CD4-positive, alpha-beta T cell (primary cell): ENCODE measurements at regions not wholly inside any gene's neighbourhood (a gene's known extent, or its start where the extent isn't known, plus 50 kb on each side); places are given as distances from the start of the nearest gene placed in this dataset.

Experiments used
- ATAC-seq: fragments of 200-7000 bp; cut with Tn5 transposase; one replicate; pipeline ENCODE4 v1.10.0; 2022; ENCODE audit warnings: mild to moderate bottlenecking; ENCODE audit not compliant: poor library complexity
- CTCF ChIA-PET: fragments of 350-600 bp; sonication (Branson Sonifier 250); formaldehyde crosslinking; loops from one replicate; lab custom pipeline; 2021; ENCODE audit warnings: antibody characterized with exemption, inconsistent platforms; lab: Charles Lee
- POLR2A ChIA-PET: fragments of 350-600 bp; sonication (Branson Sonifier 250); formaldehyde crosslinking; loops from one replicate; lab custom pipeline; 2021; ENCODE audit warnings: antibody characterized with exemption, inconsistent platforms; lab: Charles Lee
- DNase-seq, 14 experiments: peaks; one replicate each; pipeline ENCODE4 v3.0.0-alpha.2; 2013 to 2020; ENCODE audit warnings: mixed read lengths in 2 of 14
- H3K27ac ChIP-seq, 2 donors: one replicate each; pipeline versions ENCODE4 v1.5.1 to v1.7.0; 2013; ENCODE audit warnings: low read length in 2 of 2, low read depth in 1 of 2, mild to moderate bottlenecking in 1 of 2
- H3K27me3 ChIP-seq, 2 experiments: 1 replicate in 1 of 2; 2 replicates in 1 of 2; pipeline versions ENCODE4 v1.6.1 to v1.7.0; 2013; ENCODE audit warnings: low read length in 2 of 2, control low read depth in 1 of 2, mild to moderate bottlenecking in 1 of 2, moderate library complexity in 1 of 2; ENCODE audit not compliant: insufficient read depth in 2 of 2, control insufficient read depth in 1 of 2
- H3K36me3 ChIP-seq: one replicate; pipeline ENCODE4 v1.6.1; 2013; ENCODE audit warnings: low read length, control low read depth; ENCODE audit not compliant: insufficient read depth
- H3K4me1 ChIP-seq: one replicate; pipeline ENCODE4 v1.6.1; 2013; ENCODE audit warnings: low read length, control low read depth; ENCODE audit not compliant: insufficient read depth
- H3K4me3 ChIP-seq: one replicate; pipeline ENCODE4 v1.5.1; 2013; ENCODE audit warnings: mild to moderate bottlenecking, low read length, moderate library complexity
- H3K9me3 ChIP-seq, 2 experiments: 1 replicate in 1 of 2; 2 replicates in 1 of 2; pipeline versions ENCODE4 v1.6.1 to v1.7.0; 2013; ENCODE audit warnings: low read length in 2 of 2, mild to moderate bottlenecking in 2 of 2, control low read depth in 1 of 2, moderate library complexity in 1 of 2; ENCODE audit not compliant: control insufficient read depth in 1 of 2, insufficient read depth in 1 of 2
- H3K27ac Mint-ChIP-seq: one replicate; pipeline ENCODE4 v1.8.0; 2020; ENCODE audit warnings: mixed read lengths
- H3K27me3 Mint-ChIP-seq: one replicate; pipeline ENCODE4 v1.8.0; 2021; ENCODE audit warnings: mixed read lengths
- H3K36me3 Mint-ChIP-seq: one replicate; pipeline ENCODE4 v1.8.0; 2021; ENCODE audit warnings: low read depth, mixed read lengths
- H3K4me1 Mint-ChIP-seq: one replicate; pipeline ENCODE4 v1.8.0; 2021; ENCODE audit warnings: low read depth, mixed read lengths
- H3K4me3 Mint-ChIP-seq: one replicate; pipeline ENCODE4 v1.8.0; 2020; ENCODE audit warnings: mild to moderate bottlenecking, mixed read lengths
- H3K9me3 Mint-ChIP-seq: one replicate; pipeline ENCODE4 v1.8.0; 2020; ENCODE audit warnings: mixed read lengths
- intact Hi-C, 2 experiments: fragments of 100-400 bp; cut with DNase I in 1 of 2; cut with micrococcal nuclease in 1 of 2; formaldehyde crosslinking; loops; one replicate each; pipeline versions ENCODE4 v1.15.1 to v1.9.0; 2023 to 2025; cut with DNase I, micrococcal nuclease
- TF ChIP-seq, protein P1 (sequence below): fragments of 200-600 bp; IDR thresholded peaks from one replicate; pipeline ENCODE4 v1.8.0; 2022; ENCODE audit warnings: antibody characterized with exemption, mild to moderate bottlenecking

DNA sequence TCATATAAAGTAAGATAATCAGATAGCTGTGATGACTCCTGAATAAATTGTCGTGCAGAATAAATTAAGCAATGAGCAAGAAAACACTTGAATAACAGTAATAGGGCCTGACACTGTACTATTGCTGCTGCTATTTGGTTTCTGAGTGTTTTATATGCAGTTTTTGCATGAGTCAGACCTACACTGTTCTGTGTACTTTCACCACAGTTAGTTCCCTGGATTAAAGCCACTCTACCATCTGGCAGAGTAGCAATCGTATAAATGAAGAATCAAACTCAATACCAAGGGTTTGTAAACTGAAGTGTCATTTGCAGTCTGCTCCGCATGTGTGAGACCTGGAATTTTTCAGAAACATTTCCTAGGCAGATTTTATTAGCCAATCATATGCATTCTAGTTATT is 398.6 kb upstream of the CDH7 start:
- H3K27me3 ChIP-seq = no peaks in the 10 kb centered on the region
- Mint-ChIP-seq H3K4me3 (no peak overlapping the region), H3K27me3 (no peaks in the 10 kb centered on the region), H3K27ac (no peak overlapping the region), H3K36me3 (no peaks in the 10 kb centered on the region), H3K4me1 (no peaks in the 10 kb centered on the region), H3K9me3 (no peaks in the 10 kb centered on the region)
- ATAC-seq = no peak
- ChIA-PET CTCF (no interaction called here), POLR2A (no interaction called here)
- no peak overlapping the region for H3K27ac ChIP-seq
- no peak for DNase-seq
- TF ChIP-seq, protein P1, sequence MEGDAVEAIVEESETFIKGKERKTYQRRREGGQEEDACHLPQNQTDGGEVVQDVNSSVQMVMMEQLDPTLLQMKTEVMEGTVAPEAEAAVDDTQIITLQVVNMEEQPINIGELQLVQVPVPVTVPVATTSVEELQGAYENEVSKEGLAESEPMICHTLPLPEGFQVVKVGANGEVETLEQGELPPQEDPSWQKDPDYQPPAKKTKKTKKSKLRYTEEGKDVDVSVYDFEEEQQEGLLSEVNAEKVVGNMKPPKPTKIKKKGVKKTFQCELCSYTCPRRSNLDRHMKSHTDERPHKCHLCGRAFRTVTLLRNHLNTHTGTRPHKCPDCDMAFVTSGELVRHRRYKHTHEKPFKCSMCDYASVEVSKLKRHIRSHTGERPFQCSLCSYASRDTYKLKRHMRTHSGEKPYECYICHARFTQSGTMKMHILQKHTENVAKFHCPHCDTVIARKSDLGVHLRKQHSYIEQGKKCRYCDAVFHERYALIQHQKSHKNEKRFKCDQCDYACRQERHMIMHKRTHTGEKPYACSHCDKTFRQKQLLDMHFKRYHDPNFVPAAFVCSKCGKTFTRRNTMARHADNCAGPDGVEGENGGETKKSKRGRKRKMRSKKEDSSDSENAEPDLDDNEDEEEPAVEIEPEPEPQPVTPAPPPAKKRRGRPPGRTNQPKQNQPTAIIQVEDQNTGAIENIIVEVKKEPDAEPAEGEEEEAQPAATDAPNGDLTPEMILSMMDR = no peak
- H3K4me3 ChIP-seq = no peak overlapping the region
- intact Hi-C loops = no loop called here
- H3K9me3 ChIP-seq = peaks cover 0 to 4% of the 10 kb centered on the region in 2 experiments
- no peaks in the 10 kb centered on the region for H3K4me1 ChIP-seq
- H3K36me3 ChIP-seq = no peaks in the 10 kb centered on the region

DNA sequence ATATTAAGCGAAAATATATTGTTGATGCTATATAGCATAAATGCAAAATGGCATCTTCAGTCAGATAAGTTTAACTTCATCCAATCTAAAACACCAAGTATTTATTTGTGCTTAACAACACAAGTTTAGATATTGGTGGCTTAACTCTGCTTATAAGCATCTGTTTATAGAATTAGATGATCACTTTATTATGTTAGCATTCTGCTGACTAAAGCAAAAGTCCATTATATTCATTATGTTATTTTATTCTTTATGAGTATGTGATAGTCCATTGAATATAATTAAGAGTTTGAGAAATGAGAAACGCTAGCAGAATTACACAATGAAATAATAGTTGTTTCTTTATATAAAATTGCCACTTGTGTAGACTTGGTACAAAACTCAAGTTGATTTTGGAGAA is 401.2 kb upstream of the CDH7 start:
- TF ChIP-seq, protein P1 = no peak
- H3K36me3 Mint-ChIP-seq = no peaks in the 10 kb centered on the region
- H3K27ac Mint-ChIP-seq = no peak overlapping the region
- Histone ChIP-seq H3K27ac (no peak overlapping the region), H3K27me3 (no peaks in the 10 kb centered on the region), H3K4me3 (no peak overlapping the region), H3K9me3 (no peaks in the 10 kb centered on the region), H3K36me3 (no peaks in the 10 kb centered on the region), H3K4me1 (no peaks in the 10 kb centered on the region)
- intact Hi-C loops = no loop called here
- ATAC-seq (no peak), DNase-seq (no peak)
- CTCF ChIA-PET = no interaction called here
- no peaks in the 10 kb centered on the region for H3K4me1 Mint-ChIP-seq
- peaks cover 2% of the 10 kb centered on the region for H3K9me3 Mint-ChIP-seq
- POLR2A ChIA-PET = no interaction called here
- H3K27me3 Mint-ChIP-seq = no peaks in the 10 kb centered on the region
- no peak overlapping the region for H3K4me3 Mint-ChIP-seq

DNA sequence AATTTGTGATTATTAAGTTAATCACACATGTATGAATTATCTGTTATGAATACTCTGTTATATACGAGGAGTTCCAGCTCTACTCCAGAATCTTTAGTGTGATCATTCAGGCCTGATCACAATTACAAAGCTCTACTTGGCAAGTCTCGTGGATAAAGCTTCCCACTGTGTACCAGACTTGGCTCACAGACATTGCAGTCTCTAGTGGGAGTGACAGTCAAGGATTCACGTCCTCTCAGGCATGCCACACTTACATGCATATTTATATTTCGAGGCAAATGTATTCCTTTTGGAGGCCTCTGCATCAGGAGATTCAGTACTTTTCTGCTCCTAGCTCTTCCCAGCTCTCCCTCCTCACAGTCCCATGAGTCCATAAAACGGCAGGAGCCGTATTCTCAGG is 403.4 kb upstream of the CDH7 start:
- H3K27me3 ChIP-seq = no peaks in the 10 kb centered on the region
- H3K27ac Mint-ChIP-seq = no peak overlapping the region
- POLR2A ChIA-PET = no interaction called here
- ATAC-seq (no peak), DNase-seq (no peak)
- intact Hi-C loops = no loop called here
- no peaks in the 10 kb centered on the region for H3K27me3 Mint-ChIP-seq
- H3K9me3 ChIP-seq = peaks cover 0 to 5% of the 10 kb centered on the region in 2 experiments
- TF ChIP-seq, protein P1 = no peak
- peaks cover 8% of the 10 kb centered on the region for H3K9me3 Mint-ChIP-seq
- H3K27ac ChIP-seq = no peak overlapping the region
- no peak overlapping the region for H3K4me3 ChIP-seq
- no peak overlapping the region for H3K4me3 Mint-ChIP-seq
- no peaks in the 10 kb centered on the region for H3K36me3 Mint-ChIP-seq
- H3K4me1 ChIP-seq = no peaks in the 10 kb centered on the region
- CTCF ChIA-PET = no interaction called here
- H3K4me1 Mint-ChIP-seq = no peaks in the 10 kb centered on the region
- no peaks in the 10 kb centered on the region for H3K36me3 ChIP-seq
